ENCODE measurements at regions not wholly inside any gene's neighbourhood (a gene's known extent, or its start where the extent isn't known, plus 50 kb on each side); places are given as distances from the start of the nearest gene placed in this dataset.

GRCh38 chr1:192749349-192749748 lies 59.5 kb upstream of the RGS2 start:
- Histone ChIP-seq H3K9ac (ENCODE audit: low read depth, low read length, poor library complexity, severe bottlenecking) (no peak overlapping the region), H4K20me1 (ENCODE audit: insufficient read depth, low read length, poor library complexity, severe bottlenecking) (no peaks in the 10 kb centered on the region), H3K36me3 (ENCODE audit: insufficient read depth, low read length) (no peaks in the 10 kb centered on the region), H3K27me3 (ENCODE audit: insufficient read depth, low read length, poor library complexity, severe bottlenecking) (no peaks in the 10 kb centered on the region), H3K9me3 (ENCODE audit: insufficient read depth, low read depth, low read length) (no peaks in the 10 kb centered on the region), H3K4me3 (ENCODE audit: low read length, poor library complexity, severe bottlenecking) (no peak overlapping the region), H2AFZ (ENCODE audit: low read length) (peak overlapping the region; percentile 51), H3K4me1 (ENCODE audit: insufficient read depth, low read length, poor library complexity, severe bottlenecking) (no peaks in the 10 kb centered on the region), H3K4me2 (ENCODE audit: low read depth, low read length, poor library complexity, severe bottlenecking) (no peak overlapping the region), H3K79me2 (ENCODE audit: insufficient read depth, low read length) (no peaks in the 10 kb centered on the region), H3F3A (ENCODE audit: low read depth) (no peaks in the 10 kb centered on the region), H3K9me2 (replicated peaks; ENCODE audit: low read depth, low read length) (no peaks in the 10 kb centered on the region)
- no peak for TF ChIP-seq EZH2phosphoT487 (IDR thresholded peaks at IDR 0.05; ENCODE audit: borderline replicate concordance)
- TF ChIP-seq, protein P1, sequence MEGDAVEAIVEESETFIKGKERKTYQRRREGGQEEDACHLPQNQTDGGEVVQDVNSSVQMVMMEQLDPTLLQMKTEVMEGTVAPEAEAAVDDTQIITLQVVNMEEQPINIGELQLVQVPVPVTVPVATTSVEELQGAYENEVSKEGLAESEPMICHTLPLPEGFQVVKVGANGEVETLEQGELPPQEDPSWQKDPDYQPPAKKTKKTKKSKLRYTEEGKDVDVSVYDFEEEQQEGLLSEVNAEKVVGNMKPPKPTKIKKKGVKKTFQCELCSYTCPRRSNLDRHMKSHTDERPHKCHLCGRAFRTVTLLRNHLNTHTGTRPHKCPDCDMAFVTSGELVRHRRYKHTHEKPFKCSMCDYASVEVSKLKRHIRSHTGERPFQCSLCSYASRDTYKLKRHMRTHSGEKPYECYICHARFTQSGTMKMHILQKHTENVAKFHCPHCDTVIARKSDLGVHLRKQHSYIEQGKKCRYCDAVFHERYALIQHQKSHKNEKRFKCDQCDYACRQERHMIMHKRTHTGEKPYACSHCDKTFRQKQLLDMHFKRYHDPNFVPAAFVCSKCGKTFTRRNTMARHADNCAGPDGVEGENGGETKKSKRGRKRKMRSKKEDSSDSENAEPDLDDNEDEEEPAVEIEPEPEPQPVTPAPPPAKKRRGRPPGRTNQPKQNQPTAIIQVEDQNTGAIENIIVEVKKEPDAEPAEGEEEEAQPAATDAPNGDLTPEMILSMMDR (conservative IDR thresholded peaks at IDR 0.05; ENCODE audit: low read length): no peak

GRCh38 chr1:192751260-192751659 lies 57.6 kb upstream of the RGS2 start:
- Histone ChIP-seq H3K27me3 (ENCODE audit: insufficient read depth, low read length, poor library complexity, severe bottlenecking) (no peaks in the 10 kb centered on the region), H3K4me2 (ENCODE audit: low read depth, low read length, poor library complexity, severe bottlenecking) (no peak overlapping the region), H2AFZ (ENCODE audit: low read length) (no peak overlapping the region), H3K9ac (ENCODE audit: low read depth, low read length, poor library complexity, severe bottlenecking) (no peak overlapping the region), H3K36me3 (ENCODE audit: insufficient read depth, low read length) (no peaks in the 10 kb centered on the region), H3K4me3 (ENCODE audit: low read length, poor library complexity, severe bottlenecking) (no peak overlapping the region), H4K20me1 (ENCODE audit: insufficient read depth, low read length, poor library complexity, severe bottlenecking) (no peaks in the 10 kb centered on the region), H3K9me3 (ENCODE audit: insufficient read depth, low read depth, low read length) (no peaks in the 10 kb centered on the region), H3K4me1 (ENCODE audit: insufficient read depth, low read length, poor library complexity, severe bottlenecking) (no peaks in the 10 kb centered on the region), H3K9me2 (replicated peaks; ENCODE audit: low read depth, low read length) (no peaks in the 10 kb centered on the region), H3K79me2 (ENCODE audit: insufficient read depth, low read length) (no peaks in the 10 kb centered on the region), H3F3A (ENCODE audit: low read depth) (no peaks in the 10 kb centered on the region)
- TF ChIP-seq EZH2phosphoT487 (IDR thresholded peaks at IDR 0.05; ENCODE audit: borderline replicate concordance): no peak
- TF ChIP-seq, protein P1 (conservative IDR thresholded peaks at IDR 0.05; ENCODE audit: low read length): no peak

DNA sequence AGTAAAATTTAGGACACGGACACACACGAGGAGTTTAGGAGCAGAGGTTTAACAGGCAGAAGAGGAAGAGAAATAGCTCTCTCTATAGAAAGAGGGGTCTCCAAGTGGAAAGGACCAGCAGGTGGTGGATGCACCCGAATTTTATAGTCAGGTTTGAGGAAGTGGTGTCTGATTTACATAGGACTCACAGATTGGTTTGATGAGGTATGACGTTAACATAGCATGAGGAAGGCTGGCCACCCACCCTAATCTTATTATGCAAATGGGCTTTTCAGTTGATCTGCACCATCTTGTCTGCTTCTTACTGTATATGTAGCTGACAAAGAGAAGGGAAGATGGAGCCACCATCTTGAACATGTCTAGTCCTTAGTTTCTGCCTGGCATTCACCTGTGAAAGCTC lies 52.5 kb upstream of the RGS2 start:
- Histone ChIP-seq H3K79me2 (ENCODE audit: insufficient read depth, low read length) (no peaks in the 10 kb centered on the region), H3K4me2 (ENCODE audit: low read depth, low read length, poor library complexity, severe bottlenecking) (no peak overlapping the region), H4K20me1 (ENCODE audit: insufficient read depth, low read length, poor library complexity, severe bottlenecking) (no peaks in the 10 kb centered on the region), H3K9ac (ENCODE audit: low read depth, low read length, poor library complexity, severe bottlenecking) (no peak overlapping the region), H3K36me3 (ENCODE audit: insufficient read depth, low read length) (no peaks in the 10 kb centered on the region), H3K27me3 (ENCODE audit: insufficient read depth, low read length, poor library complexity, severe bottlenecking) (no peaks in the 10 kb centered on the region), H3K4me3 (ENCODE audit: low read length, poor library complexity, severe bottlenecking) (no peak overlapping the region), H3K4me1 (ENCODE audit: insufficient read depth, low read length, poor library complexity, severe bottlenecking) (no peaks in the 10 kb centered on the region), H3K9me2 (replicated peaks; ENCODE audit: low read depth, low read length) (no peaks in the 10 kb centered on the region), H3K9me3 (ENCODE audit: insufficient read depth, low read depth, low read length) (no peaks in the 10 kb centered on the region), H2AFZ (ENCODE audit: low read length) (peak overlapping the region; percentile 68), H3F3A (ENCODE audit: low read depth) (no peaks in the 10 kb centered on the region)
- TF ChIP-seq, protein P1 (conservative IDR thresholded peaks at IDR 0.05; ENCODE audit: low read length): no peak
- TF ChIP-seq EZH2phosphoT487 (IDR thresholded peaks at IDR 0.05; ENCODE audit: borderline replicate concordance): no peak

Data from Loucy (cell line).